T-helper 2 cell treated with Interferon-gamma antibody and Interleukin-4, amounts not matched to agents 100 ng/mL and 5 ng/mL, for 36 hours (primary cell): ENCODE measurements at regions not wholly inside any gene's neighbourhood (a gene's known extent, or its start where the extent isn't known, plus 50 kb on each side); places are given as distances from the start of the nearest gene placed in this dataset.

Experiments used
- intact Hi-C: fragments of 100-400 bp; cut with micrococcal nuclease; formaldehyde crosslinking; loops from one replicate; pipeline ENCODE4 v1.15.1; 2023

GRCh38 chr13:22090106-22090505, 419.2 kb downstream of the FGF9 start:
- intact Hi-C loops, result no loop called here

- intact Hi-C loops, result no loop called here
These were observed 420.5 kb downstream of the FGF9 start for GRCh38 chr13:22091222-22091970.

- intact Hi-C loops, result no loop called here
These were observed 421.1 kb downstream of the FGF9 start for GRCh38 chr13:22091971-22092300.

GRCh38 chr13:22092791-22093560, 422.1 kb downstream of the FGF9 start:
- intact Hi-C loops, result no loop called here

GRCh38 chr13:22095794-22096193, 424.9 kb downstream of the FGF9 start:
- intact Hi-C loops, result no loop called here

- intact Hi-C loops, result no loop called here
These were observed 428.7 kb downstream of the FGF9 start for GRCh38 chr13:22099585-22099984.

- intact Hi-C loops, result no loop called here
These were observed 431.4 kb downstream of the FGF9 start for GRCh38 chr13:22102271-22102670.

GRCh38 chr13:22103046-22104027, 432.5 kb downstream of the FGF9 start:
- intact Hi-C loops, result no loop called here

- intact Hi-C loops, result no loop called here
These were observed 435.2 kb downstream of the FGF9 start for GRCh38 chr13:22106058-22106457.

GRCh38 chr13:22107549-22107948, 436.7 kb downstream of the FGF9 start:
- intact Hi-C loops, result no loop called here

- intact Hi-C loops, result no loop called here
These were observed 437.5 kb downstream of the FGF9 start for GRCh38 chr13:22108283-22108942.

- intact Hi-C loops, result no loop called here
These were observed 438.1 kb downstream of the FGF9 start for GRCh38 chr13:22108979-22109378.

GRCh38 chr13:22110368-22110767, 439.5 kb downstream of the FGF9 start:
- intact Hi-C loops, result loop anchor here (5.0 to 10.0 kb wide), 2 partner anchors 54 to 508 kb away; partner anchors contain the start of gene MICU2

GRCh38 chr13:22111152-22111783, 440.4 kb downstream of the FGF9 start:
- intact Hi-C loops, result loop anchor here (5.0 to 10.0 kb wide), 2 partner anchors 54 to 509 kb away; partner anchors contain the start of gene MICU2

GRCh38 chr13:22111961-22112360, 441.1 kb downstream of the FGF9 start:
- intact Hi-C loops, result loop anchor here (5.0 to 10.0 kb wide), 2 partner anchors 53 to 510 kb away; partner anchors contain the start of gene MICU2

GRCh38 chr13:22112956-22113745, 442.3 kb downstream of the FGF9 start:
- intact Hi-C loops, result loop anchor here (5.0 to 10.0 kb wide), 2 partner anchors 52 to 511 kb away; partner anchors contain the start of gene MICU2

GRCh38 chr13:22114630-22115311, 443.9 kb downstream of the FGF9 start:
- intact Hi-C loops, result loop anchor here (1.0 to 10.0 kb wide), 4 partner anchors 32 to 512 kb away; partner anchors contain the start of gene MICU2

- intact Hi-C loops, result loop anchor here (10.0 kb wide), 1 partner anchor 47 kb away; no protein-coding TSS in a partner anchor
These were observed 447.3 kb downstream of the FGF9 start for GRCh38 chr13:22118158-22118557.

- intact Hi-C loops, result no loop called here
These were observed 449.8 kb downstream of the FGF9 start for GRCh38 chr13:22120646-22121045.
